VCaP (cell line): ENCODE measurements at regions not wholly inside any gene's neighbourhood (a gene's known extent, or its start where the extent isn't known, plus 50 kb on each side); places are given as distances from the start of the nearest gene placed in this dataset.

Source experiments
- H3K27ac ChIP-seq: fragments of 450-650 bp; 2 replicates; pipeline ENCODE4 v1.5.1; 2017
- CTCF ChIP-seq: fragments of 450-650 bp; conservative IDR thresholded peaks from 2 replicates; pipeline ENCODE4 v1.5.1; 2017; ENCODE audit warnings: mild to moderate bottlenecking, moderate library complexity

- no peak overlapping the region; the same call in 1 of the 2 replicates for H3K27ac ChIP-seq
- TF ChIP-seq CTCF: no peak
These were observed 58.9 kb upstream of the PPARA start for GRCh38 chr22:46091277-46091977.

DNA sequence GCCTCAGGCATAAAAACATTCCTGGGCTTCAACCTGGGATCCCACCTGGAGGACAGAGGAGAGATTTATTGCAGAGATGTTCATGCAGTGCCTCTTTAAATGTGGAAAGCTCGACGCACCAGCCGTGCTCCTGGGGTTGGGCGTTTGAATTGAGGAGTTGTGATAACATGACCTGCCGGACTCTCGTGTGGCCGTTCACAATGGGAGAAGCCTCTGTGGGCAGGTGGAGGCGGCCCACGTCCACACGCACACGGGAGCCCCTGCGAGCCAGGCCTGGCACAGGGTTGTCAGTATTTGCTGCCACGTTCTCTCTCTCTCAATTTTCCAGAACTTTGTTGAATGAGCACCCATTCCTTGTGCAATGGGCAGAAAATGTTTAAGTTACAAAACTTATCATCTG, 58.3 kb upstream of the PPARA start:
- no peak overlapping the region; the same call in 1 of the 2 replicates for H3K27ac ChIP-seq
- TF ChIP-seq CTCF: no peak

GRCh38 chr22:46092670-46093410, 57.5 kb upstream of the PPARA start:
- peak overlapping the region; percentile 30; the same call in 1 of the 2 replicates for H3K27ac ChIP-seq
- no peak for TF ChIP-seq CTCF

GRCh38 chr22:46093796-46094195, 56.5 kb upstream of the PPARA start:
- no peak for TF ChIP-seq CTCF
- H3K27ac ChIP-seq: peak overlapping the region; percentile 30; the same call in 1 of the 2 replicates

- no peak for TF ChIP-seq CTCF
- peak overlapping the region; percentile 30 for H3K27ac ChIP-seq
These were observed 55.6 kb upstream of the PPARA start for GRCh38 chr22:46094676-46095075.

- no peak overlapping the region; the same call in 1 of the 2 replicates for H3K27ac ChIP-seq
- TF ChIP-seq CTCF: no peak
These were observed 54.3 kb upstream of the PPARA start for GRCh38 chr22:46096051-46096450.

GRCh38 chr22:46096706-46097230, 53.6 kb upstream of the PPARA start:
- no peak overlapping the region; the same call in 1 of the 2 replicates for H3K27ac ChIP-seq

More at GRCh38 chr22:46096706-46097230, 53.6 kb upstream of the PPARA start:
- TF ChIP-seq CTCF: no peak
